Sigmoid colon (tissue), 4 donors: ENCODE measurements at regions not wholly inside any gene's neighbourhood (a gene's known extent, or its start where the extent isn't known, plus 50 kb on each side); places are given as distances from the start of the nearest gene placed in this dataset.

Experiments used
- CTCF ChIP-seq, 4 experiments: fragments of 450-650 bp in 3 of 4; fragments of 200-600 bp in 1 of 4; IDR thresholded peaks; one replicate each; pipeline ENCODE4 v1.5.1; 2016 to 2019; ENCODE audit warnings: antibody characterized with exemption in 4 of 4, mild to moderate bottlenecking in 3 of 4, moderate library complexity in 2 of 4
- EP300 ChIP-seq, 4 donors: sonication (generic); formaldehyde crosslinking; IDR thresholded peaks; one replicate each; pipeline ENCODE4 v1.6.1; 2017; ENCODE audit warnings: antibody characterized with exemption in 4 of 4
- POLR2A ChIP-seq, 2 donors: fragments of 450-650 bp; IDR thresholded peaks; one replicate each; pipeline ENCODE4 v1.6.1; 2016; ENCODE audit warnings: antibody characterized with exemption in 2 of 2, mild to moderate bottlenecking in 2 of 2, moderate library complexity in 2 of 2
- POLR2AphosphoS5 ChIP-seq, 4 donors: sonication (generic); formaldehyde crosslinking; IDR thresholded peaks; one replicate each; pipeline ENCODE4 v1.6.1; 2017; ENCODE audit warnings: antibody characterized with exemption in 4 of 4

GRCh38 chr9:20284601-20285289 is 337.6 kb downstream of the MLLT3 start:
- no peak for TF ChIP-seq EP300 (IDR thresholded peaks at IDR 0.05)
- TF ChIP-seq POLR2AphosphoS5 (IDR thresholded peaks at IDR 0.05) = no peak
- no peak for TF ChIP-seq CTCF (IDR thresholded peaks at IDR 0.05)
- no peak for TF ChIP-seq POLR2A (IDR thresholded peaks at IDR 0.05)
